GM23338 (cell line): ENCODE measurements at regions not wholly inside any gene's neighbourhood (a gene's known extent, or its start where the extent isn't known, plus 50 kb on each side); places are given as distances from the start of the nearest gene placed in this dataset.

ENCODE experiments used
- ATAC-seq: fragments of 200-7000 bp; cut with Tn5 transposase; 3 replicates; pipeline ENCODE4 v1.9.1; 2020
- DNase-seq: peaks from one replicate; pipeline ENCODE4 v3.0.0-alpha.2; 2015; ENCODE audit warnings: low spot score
- H2AFZ ChIP-seq: fragments of 200-600 bp; sonication (generic); 2 replicates; pipeline ENCODE4 v1.8.0; 2016; ENCODE audit warnings: antibody characterized with exemption, mild to moderate bottlenecking, moderate library complexity
- H3F3A ChIP-seq: fragments of 200-600 bp; sonication (generic); replicated peaks from 2 replicates; pipeline ENCODE4 v1.8.0; 2017; ENCODE audit warnings: antibody characterized with exemption, mixed run types, low read depth
- H3K27ac ChIP-seq: fragments of 200-600 bp; sonication (generic); 2 replicates; pipeline ENCODE4 v1.6.1; 2016; ENCODE audit warnings: low read depth
- H3K27me3 ChIP-seq: fragments of 200-600 bp; sonication (generic); 2 replicates; pipeline ENCODE4 v1.8.0; 2016; ENCODE audit warnings: mild to moderate bottlenecking, mixed run types, moderate library complexity; ENCODE audit not compliant: insufficient read depth
- H3K36me3 ChIP-seq: fragments of 200-600 bp; sonication (generic); 2 replicates; pipeline ENCODE4 v1.8.0; 2016; ENCODE audit warnings: mild to moderate bottlenecking; ENCODE audit not compliant: insufficient read depth
- H3K4me1 ChIP-seq: fragments of 200-600 bp; sonication (generic); 2 replicates; pipeline ENCODE4 v1.8.0; 2016; ENCODE audit warnings: mild to moderate bottlenecking, moderate library complexity; ENCODE audit not compliant: insufficient read depth
- H3K4me2 ChIP-seq: fragments of 200-600 bp; sonication (generic); 2 replicates; pipeline ENCODE4 v1.7.1; 2017; ENCODE audit warnings: mixed run types
- H3K4me3 ChIP-seq: fragments of 200-600 bp; sonication (generic); 2 replicates; pipeline ENCODE4 v1.6.1; 2016; ENCODE audit warnings: mixed run types
- H3K79me2 ChIP-seq: fragments of 200-600 bp; sonication (generic); replicated peaks from 2 replicates; pipeline ENCODE4 v1.8.0; 2017; ENCODE audit warnings: mild to moderate bottlenecking; ENCODE audit not compliant: insufficient read depth
- H3K9me2 ChIP-seq: fragments of 200-600 bp; sonication (generic); 2 replicates; pipeline ENCODE4 v1.8.0; 2017; ENCODE audit not compliant: insufficient read depth
- H4K20me1 ChIP-seq: fragments of 200-600 bp; sonication (generic); replicated peaks from 2 replicates; pipeline ENCODE4 v1.8.0; 2017; ENCODE audit warnings: mild to moderate bottlenecking; ENCODE audit not compliant: insufficient read depth
- H3K27ac Mint-ChIP-seq: 2 replicates; pipeline ENCODE4 v1.8.0; 2020; ENCODE audit warnings: inconsistent platforms, mild to moderate bottlenecking, moderate library complexity, mixed read lengths
- H3K27me3 Mint-ChIP-seq: 3 replicates; pipeline ENCODE4 v1.8.0; 2022; ENCODE audit warnings: low read depth, mild to moderate bottlenecking, moderate library complexity, mixed read lengths, inconsistent platforms; ENCODE audit not compliant: insufficient read depth, poor library complexity
- H3K36me3 Mint-ChIP-seq: 3 replicates; pipeline ENCODE4 v1.8.0; 2021; ENCODE audit warnings: low read depth, mild to moderate bottlenecking, inconsistent platforms, moderate library complexity, mixed read lengths
- H3K4me1 Mint-ChIP-seq: 3 replicates; pipeline ENCODE4 v1.8.0; 2020; ENCODE audit warnings: mild to moderate bottlenecking, inconsistent platforms, mixed read lengths
- H3K4me3 Mint-ChIP-seq: 3 replicates; pipeline ENCODE4 v1.8.0; 2021; ENCODE audit warnings: moderate library complexity, mild to moderate bottlenecking, inconsistent platforms, mixed read lengths
- H3K9me3 Mint-ChIP-seq: 3 replicates; pipeline ENCODE4 v1.8.0; 2020; ENCODE audit warnings: moderate library complexity, mild to moderate bottlenecking, inconsistent platforms, mixed read lengths
- CTCF ChIP-seq, 2 experiments: fragments of 200-600 bp in 1 of 2; sonication (generic) in 1 of 2; conservative IDR thresholded peaks; 2 replicates each; pipeline versions ENCODE4 v1.5.1 to v1.6.1; 2016 to 2017; ENCODE audit warnings: antibody characterized with exemption in 2 of 2, low read depth in 2 of 2, mild to moderate bottlenecking in 2 of 2, moderate library complexity in 1 of 2
- ETS1 ChIP-seq: IDR thresholded peaks from 2 replicates; pipeline ENCODE4 v1.6.1; 2016; ENCODE audit warnings: antibody characterized with exemption
- EZH2phosphoT487 ChIP-seq: fragments of 200-600 bp; sonication (generic); IDR thresholded peaks from one replicate; pipeline ENCODE4 v1.8.1; 2018; ENCODE audit warnings: antibody characterized with exemption; ENCODE audit not compliant: unreplicated experiment
- JUNB ChIP-seq: IDR thresholded peaks from one replicate; pipeline ENCODE4 v1.6.1; 2016; ENCODE audit warnings: antibody characterized with exemption; ENCODE audit not compliant: unreplicated experiment
- NANOG ChIP-seq: IDR thresholded peaks from 2 replicates; pipeline ENCODE4 v1.6.1; 2016; ENCODE audit warnings: antibody characterized with exemption, borderline replicate concordance
- REST ChIP-seq: IDR thresholded peaks from one replicate; pipeline ENCODE4 v1.6.1; 2018; ENCODE audit warnings: antibody characterized with exemption; ENCODE audit not compliant: unreplicated experiment
- STAT1 ChIP-seq: IDR thresholded peaks from one replicate; pipeline ENCODE4 v1.6.1; 2016; ENCODE audit warnings: antibody characterized with exemption; ENCODE audit not compliant: unreplicated experiment
- ZNF114 ChIP-seq: fragments of 250-450 bp; sonication (Bioruptor Pico); IDR thresholded peaks from 2 replicates; pipeline ENCODE4 v1.5.0; 2020; ENCODE audit warnings: mild to moderate bottlenecking, moderate library complexity
- ZNF331 ChIP-seq: fragments of 250-450 bp; sonication (Bioruptor Pico); IDR thresholded peaks from 2 replicates; pipeline ENCODE4 v1.5.0; 2020; ENCODE audit warnings: low read depth, mild to moderate bottlenecking, moderate library complexity
- ZNF462 ChIP-seq: fragments of 250-450 bp; sonication (Bioruptor Pico); IDR thresholded peaks from 2 replicates; pipeline ENCODE4 v1.5.0; 2020; ENCODE audit warnings: mild to moderate bottlenecking, moderate library complexity

GRCh38 chr6:1226277-1227099 lies 85.4 kb upstream of the FOXQ1 start:
- Histone ChIP-seq H3K27ac (no peak overlapping the region), H3K4me3 (no peak overlapping the region), H3K4me1 (no peaks in the 10 kb centered on the region), H3K4me2 (no peak overlapping the region), H3K36me3 (no peaks in the 10 kb centered on the region), H4K20me1 (no peaks in the 10 kb centered on the region), H3K9me2 (no peaks in the 10 kb centered on the region), H2AFZ (no peak overlapping the region), H3K79me2 (no peaks in the 10 kb centered on the region), H3K27me3 (no peaks in the 10 kb centered on the region), H3F3A (no peaks in the 10 kb centered on the region)
- ATAC-seq, result 0 out of 3 replicates have a peak, but pooled peaks have one; percentile 23
- no peaks in the 10 kb centered on the region; the same call in 2 of the 3 replicates for H3K4me1 Mint-ChIP-seq
- no peak overlapping the region for H3K4me3 Mint-ChIP-seq
- H3K27ac Mint-ChIP-seq, result no peak overlapping the region
- H3K9me3 Mint-ChIP-seq, result no peaks in the 10 kb centered on the region; the same call in 2 of the 3 replicates
- DNase-seq, result no peak
- H3K36me3 Mint-ChIP-seq, result no peaks in the 10 kb centered on the region
- TF ChIP-seq ZNF331 (CRISPR knock-in tag) (no peak), EZH2phosphoT487 (no peak), ZNF462 (no peak), NANOG (no peak), STAT1 (no peak), CTCF (conservative IDR thresholded peaks at IDR 0.05; ENCODE audit: low read depth in 2 of 2) (no peak), REST (no peak), ZNF114 (no peak), JUNB (no peak), ETS1 (no peak)
- peaks cover 4% of the 10 kb centered on the region for H3K27me3 Mint-ChIP-seq
